NCI-H510A treated with DMSO at 0.1 percent for 48 hours (cell line): ENCODE measurements at regions not wholly inside any gene's neighbourhood (a gene's known extent, or its start where the extent isn't known, plus 50 kb on each side); places are given as distances from the start of the nearest gene placed in this dataset.
A peak's percentile ranks its signal among the peaks of the same experiment; 100 is the strongest.

Experiments used
- DNase-seq: peaks from one replicate; lab custom pipeline; 2025; lab: John Stamatoyannopoulos, UW

DNA sequence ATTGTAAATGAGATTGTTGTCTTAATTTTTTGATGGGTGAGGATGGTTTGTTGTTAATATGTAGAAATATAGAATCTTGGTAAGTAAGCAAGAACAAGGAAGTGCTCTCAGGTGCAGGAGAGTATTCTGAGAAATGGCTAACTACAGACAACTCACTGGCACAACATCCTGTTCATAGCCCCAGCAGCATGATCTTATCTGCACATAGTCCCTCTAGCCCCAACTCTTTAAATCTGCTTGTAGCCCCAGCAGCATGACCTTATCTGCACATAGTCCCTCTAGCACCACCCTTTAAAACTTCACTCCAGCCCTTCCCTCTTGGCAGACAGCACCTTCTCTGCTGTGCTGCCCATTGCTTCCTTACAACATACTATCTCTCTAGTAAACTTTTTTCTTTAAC is 1957.1 kb upstream of the ADGRL3 start:
- no peak for DNase-seq

DNA sequence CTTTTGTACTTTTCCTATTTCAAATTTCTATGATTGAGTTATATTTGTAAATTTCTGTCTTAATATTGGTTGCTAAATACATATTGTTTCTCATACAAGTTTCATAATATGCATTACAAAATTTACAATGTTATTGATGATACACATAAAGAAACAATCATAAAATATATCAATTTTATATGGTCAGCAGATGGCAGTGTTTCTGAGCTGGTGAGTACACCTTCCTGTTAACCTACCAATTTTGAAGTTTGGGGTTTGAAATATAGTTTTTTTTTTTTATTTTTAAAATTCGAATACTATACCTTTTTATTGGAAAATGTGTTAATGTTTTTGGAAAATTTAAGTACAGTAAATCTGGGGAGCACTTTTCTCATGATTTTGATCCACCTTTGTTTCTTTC is 1953.1 kb upstream of the ADGRL3 start:
- peak; percentile 27 for DNase-seq

DNA sequence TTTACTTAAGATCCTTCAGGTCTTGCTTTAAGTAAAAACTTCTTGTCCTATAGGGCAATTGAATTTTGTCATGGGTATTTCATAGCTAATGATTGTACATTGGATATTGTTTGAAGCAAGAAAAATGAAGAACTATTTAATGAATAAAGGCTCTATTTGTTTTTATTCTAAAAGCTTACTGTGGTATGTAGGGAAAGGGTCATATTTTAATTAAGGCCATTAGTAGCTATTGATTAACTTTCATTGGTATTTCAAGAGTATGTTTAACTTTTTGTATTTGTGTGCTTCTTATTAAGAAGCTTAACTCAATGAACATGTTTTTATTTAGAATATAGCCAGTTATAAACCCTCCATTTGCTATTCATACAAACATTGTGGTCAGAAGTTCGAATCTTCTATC is 1951.8 kb upstream of the ADGRL3 start:
- DNase-seq = no peak

DNA sequence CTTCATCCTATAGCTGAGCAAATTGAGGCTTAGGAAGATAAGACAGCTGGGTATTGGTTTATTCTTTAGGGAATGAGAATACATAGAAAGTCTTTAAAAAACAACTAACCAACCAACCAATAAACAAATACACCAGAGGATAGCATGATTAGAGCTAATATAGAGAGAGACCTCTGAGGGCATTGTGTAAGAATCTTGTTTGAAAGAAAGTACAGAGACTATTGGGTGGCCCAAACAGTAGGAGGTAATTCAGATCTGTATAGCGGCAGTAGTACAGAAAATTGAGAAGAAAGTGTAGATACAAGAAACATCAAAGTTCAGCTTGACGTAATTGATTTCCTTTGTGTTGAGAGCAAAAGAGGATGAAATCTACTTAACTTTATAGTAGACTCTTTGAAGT is 1951.0 kb upstream of the ADGRL3 start:
- DNase-seq = no peak

DNA sequence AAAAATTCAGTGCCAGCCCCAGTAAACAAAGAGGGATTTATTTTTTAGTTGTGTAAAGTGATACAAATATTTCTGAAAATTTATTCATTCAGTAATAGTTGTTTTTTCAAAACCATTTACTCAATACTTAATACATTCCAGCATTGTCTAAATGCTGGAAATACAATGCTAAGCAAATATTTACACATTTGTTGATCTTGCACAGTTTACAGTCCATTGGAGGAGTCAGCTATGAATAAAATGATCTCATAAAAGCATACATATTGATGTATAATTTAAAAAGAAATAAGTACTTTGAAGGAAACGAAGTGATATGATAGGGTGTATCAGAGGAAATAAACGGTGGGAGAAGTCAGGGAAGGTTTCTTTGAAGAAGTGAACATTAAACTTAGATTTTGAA is 1942.1 kb upstream of the ADGRL3 start:
- DNase-seq = no peak

DNA sequence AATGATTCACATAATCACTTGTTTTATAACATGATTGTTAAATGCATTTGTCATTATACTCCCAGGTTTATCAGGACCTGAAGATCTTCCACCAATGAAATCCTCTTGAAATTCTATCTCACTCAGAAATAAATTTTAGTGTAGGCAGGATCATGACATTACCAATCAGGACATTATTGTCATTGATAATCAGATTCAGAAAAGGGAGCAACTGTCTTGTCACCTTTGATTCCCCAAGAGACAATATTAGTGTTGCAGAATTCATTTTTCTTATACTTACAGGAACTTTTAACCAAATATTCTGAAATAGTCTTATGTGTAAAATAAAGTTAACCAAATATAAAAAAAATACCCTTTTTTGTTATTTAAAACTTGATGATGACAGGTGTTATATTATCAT is 1892.5 kb upstream of the ADGRL3 start:
- DNase-seq = no peak

DNA sequence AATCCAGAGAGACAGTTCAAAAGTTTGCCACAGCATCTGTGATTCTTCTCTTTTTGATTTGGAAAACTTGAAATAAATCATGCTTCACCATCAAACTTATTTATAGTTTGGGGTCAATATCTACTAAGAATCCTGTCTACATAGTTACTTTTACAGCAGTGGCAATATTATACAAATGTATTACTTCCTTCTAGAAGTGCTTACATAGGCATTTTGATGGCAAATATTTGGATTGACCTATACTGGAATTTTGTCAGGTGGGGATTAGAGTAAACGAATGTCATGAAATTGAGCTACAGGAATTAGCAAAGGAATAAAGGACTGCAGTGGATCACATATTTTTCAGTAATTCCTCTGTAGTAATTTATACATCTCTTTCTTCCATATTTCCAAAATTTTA is 1885.5 kb upstream of the ADGRL3 start:
- DNase-seq = no peak

DNA sequence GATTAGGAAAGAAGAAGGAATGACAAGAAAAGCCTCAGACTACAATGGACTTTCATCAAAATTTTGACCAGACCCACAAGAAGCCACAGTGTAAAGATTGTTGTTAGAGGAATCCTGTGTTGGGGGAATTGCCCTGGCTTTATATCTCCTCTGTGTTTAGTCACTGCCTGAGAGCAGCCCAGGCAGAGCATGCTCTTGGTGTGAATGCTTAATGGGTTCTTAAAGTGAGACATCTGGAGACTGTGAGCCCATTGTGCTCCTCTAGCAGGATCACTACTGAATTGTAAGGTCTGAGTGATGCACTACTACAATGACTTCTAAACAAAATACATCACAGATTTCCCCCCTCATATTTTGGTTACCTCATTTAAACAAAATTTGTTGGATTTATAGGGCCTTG is 1860.5 kb upstream of the ADGRL3 start:
- DNase-seq = no peak

DNA sequence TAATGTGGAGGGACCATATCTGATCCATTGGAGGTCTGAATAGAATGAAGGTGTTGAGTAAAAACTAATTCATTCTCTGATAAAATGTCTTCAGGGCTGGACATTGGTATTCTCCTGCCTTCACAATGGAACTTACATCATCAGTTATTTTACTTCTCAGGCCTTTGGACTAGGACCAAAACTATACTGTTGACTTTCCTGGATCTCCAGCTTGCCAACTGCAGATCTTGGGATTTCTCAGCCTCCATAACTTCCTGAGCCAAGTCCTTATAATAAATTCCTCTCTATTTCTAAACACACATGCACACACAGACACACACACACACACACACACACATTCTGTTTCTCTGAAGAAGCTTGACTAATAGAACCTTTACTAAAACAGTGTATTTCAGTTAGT is 1858.6 kb upstream of the ADGRL3 start:
- no peak for DNase-seq

DNA sequence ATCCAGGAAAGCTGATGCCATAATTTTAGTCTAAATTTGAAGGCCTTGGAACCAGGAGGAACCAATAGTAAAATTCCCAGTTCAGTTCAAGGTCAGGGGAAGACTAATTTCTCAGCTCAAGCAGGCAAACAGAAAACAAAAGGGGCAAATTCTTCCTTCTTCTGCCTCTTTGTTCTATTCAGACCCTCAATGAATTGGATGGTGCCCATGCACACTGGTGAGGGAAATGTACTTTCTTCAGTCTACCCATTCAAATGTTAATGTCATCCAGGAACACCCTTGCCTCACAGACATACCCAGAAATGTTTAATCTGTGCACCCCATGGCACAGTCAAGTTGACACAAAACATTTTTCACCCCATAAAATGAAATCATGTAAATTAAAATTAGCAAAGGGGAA is 1851.2 kb upstream of the ADGRL3 start:
- no peak for DNase-seq

DNA sequence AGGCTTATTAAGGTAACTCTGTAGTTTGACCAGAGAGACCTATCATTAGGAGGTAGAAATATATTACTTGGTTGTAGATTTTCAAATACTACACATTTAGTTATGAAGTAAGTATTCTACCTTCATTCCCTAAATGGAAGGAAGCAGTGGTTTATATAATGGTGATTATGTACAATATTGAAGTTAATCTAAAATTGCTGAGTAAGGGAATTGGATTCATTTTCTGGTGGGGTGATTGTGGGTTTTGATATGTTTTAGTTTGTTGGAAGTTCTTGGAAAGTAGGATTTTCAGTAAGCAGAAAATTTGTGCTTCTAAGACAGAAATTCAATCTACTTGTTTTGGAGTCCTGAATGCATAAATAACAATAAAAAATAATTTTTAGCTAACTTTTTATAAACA is 1830.9 kb upstream of the ADGRL3 start:
- DNase-seq = no peak

DNA sequence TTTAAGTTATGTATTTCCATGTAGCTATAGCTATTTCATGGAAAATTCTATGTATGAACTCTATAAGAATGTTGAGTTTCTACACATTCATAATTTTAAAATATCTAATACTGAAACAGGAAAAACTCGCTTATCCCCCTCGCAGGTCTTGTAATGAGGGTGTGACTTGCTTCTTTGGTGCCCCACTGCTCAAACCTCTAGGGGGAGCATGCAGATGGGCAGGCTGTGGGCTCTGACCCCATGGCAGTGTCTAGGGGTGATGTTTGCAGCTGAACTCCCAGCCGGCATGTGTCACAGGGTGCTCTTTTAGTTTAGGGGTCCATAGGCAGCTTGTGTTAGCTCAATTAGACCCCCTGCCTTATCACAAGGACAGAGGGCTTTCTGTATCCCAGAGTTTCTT is 1825.7 kb upstream of the ADGRL3 start:
- DNase-seq = no peak

DNA sequence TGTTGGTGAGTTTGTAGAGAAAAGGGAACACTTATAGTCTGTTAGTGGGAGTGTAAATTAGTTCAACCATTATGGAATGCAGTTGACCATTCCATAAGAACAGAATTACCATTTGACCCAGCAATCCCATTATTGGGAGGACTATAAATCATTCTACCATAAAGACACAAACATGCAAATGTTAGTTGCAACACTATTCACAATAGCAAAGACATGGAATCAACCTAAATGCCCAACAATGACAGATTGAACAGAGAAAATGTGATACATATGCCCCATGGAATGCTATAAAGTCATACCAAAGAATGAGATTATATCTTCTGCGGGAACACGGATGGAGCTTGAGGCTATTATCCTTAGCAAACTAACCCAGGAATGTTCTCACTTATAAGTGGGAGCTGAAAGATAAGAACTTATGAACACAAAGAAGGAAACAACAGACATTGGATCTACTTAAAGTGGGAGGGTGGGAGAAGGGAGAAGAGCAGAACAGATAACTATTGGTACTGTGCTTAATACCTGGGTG is 1819.2 kb upstream of the ADGRL3 start:
- no peak for DNase-seq

DNA sequence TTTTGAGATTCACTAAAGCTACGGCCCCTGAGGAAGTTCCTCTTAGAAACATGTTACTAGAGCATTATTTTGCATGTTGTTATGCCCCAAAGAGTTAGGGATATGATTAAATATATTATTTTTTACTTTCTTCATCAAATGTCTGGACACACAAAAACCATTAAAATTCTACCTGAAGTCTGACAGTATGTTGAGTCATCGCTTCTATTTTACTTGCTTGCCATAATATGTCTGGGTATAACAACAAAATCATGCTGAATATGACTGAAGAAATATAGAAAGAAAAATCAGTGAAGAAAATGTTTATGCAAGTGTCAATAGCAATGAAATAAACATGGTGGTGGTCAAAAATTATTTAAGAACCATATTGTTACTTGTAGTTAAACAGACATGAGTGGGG is 1818.5 kb upstream of the ADGRL3 start:
- no peak for DNase-seq

DNA sequence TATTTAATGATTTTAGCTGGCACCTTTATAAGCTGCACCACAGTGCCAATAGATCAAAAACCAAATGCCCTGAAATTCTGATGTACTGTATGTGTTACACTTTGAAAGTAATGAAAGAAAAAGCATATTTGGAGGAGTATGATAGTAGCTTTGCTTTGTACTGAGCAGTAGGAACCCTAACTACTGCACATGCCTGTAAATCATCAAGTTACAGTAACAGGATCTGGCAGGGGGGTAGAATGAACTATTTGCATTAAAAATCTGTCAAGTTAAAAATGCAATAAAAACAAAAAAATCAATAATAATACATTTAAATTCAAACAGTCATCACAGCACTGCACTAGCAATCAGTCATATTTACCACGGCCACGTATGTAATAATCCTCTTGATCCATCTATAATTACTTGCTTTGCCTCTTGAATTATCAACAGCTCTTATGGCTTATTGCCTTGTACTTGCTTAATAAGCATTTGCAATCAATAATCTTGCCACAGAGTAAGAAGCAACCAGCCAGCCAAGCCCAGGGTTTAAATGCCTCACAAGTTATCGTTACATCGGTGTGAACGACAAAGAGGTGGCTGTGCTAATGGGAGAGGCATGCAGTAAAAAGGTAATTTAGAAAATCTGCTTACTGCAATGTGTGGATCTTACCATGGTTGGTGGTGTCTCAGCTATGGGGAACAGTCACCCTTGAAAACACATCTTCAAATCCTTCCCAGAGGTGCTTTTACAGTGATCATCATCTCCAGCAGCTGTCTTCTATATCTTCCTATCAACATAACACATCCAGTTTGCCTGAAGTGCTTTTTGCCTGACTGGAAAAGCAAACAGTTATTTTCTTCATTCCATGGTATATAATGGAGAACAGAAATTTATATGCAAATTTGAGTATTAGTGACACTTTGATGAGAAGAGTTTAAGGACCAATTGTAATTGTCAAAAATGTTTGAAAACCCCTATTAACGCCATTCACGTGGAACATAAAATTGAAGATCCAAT is 1812.1 kb upstream of the ADGRL3 start:
- peak; percentile 30 for DNase-seq

DNA sequence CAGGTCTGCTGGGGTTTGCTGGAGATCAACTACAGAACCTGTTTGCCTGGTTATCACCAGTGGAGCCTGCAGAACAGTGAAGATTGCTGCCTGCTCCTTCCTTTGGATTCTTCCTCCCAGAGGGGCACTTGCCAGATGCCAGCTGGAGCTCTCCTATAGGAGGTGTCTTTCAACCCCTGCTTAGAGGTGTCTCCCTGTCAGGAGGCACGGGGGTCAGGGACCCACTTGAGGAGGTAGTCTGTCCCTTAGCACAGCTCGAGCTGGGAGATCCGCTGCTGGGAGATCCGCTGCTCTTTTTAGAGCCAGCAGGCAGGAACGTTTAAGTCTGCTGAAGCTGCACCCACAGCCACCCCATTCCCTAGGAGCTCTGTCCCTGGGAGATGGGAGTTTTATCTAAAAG is 1806.3 kb upstream of the ADGRL3 start:
- DNase-seq = no peak

DNA sequence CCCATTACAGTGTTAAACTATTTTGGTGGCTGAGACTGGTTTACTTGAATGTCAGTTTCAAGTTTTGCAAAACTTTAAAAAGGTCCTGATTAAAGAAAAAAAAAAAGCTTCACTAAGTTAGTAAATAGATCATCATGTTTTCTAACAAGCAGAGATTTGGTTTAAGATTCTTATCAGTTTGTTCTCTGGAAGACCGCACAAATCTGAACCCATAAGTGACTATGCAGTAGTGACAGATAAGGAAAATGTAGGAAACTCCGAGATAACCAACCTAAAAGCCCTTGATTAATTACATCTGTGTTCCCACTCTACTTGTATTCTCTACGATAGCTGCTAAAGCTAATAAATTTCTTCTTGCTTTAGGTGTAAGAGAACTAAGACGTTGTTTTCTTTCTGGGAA is 1799.8 kb upstream of the ADGRL3 start:
- no peak for DNase-seq

DNA sequence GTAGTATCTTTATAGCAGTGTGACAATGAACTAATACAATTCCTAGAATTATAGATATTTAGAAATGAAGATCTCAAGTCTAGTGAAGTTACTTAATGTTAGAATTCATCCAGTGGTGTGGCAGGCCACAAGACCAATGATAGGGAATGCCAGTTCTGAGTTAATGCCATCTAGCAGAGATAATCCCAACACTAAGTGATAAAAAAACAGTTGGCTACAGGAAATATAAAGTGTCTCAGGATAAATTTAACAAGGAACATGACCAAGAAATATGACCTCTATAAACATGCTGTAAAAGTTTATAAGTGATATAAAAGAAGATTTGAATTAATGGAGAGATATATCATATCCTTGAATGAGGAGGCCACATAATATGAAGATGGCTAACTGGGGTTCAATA is 1790.5 kb upstream of the ADGRL3 start:
- DNase-seq = no peak

DNA sequence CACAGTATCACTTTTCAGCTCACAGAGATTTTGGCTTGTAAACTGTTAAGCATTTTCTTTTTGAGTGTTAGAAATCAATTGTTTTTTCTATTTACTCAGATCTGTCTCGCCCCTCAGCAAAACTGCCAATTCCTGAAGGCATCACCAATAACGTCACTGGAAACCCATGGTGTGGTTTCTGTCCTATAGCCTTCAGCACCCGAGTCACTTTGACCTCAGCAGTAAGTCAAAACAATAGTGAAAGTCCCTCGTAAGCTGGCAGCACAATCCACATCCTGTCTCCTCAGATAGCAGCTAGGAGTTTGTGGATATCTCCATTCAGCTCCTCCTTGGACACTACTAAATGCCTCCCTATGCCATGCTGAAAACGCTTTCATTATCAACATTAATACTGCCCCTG is 1787.4 kb upstream of the ADGRL3 start:
- DNase-seq = no peak

DNA sequence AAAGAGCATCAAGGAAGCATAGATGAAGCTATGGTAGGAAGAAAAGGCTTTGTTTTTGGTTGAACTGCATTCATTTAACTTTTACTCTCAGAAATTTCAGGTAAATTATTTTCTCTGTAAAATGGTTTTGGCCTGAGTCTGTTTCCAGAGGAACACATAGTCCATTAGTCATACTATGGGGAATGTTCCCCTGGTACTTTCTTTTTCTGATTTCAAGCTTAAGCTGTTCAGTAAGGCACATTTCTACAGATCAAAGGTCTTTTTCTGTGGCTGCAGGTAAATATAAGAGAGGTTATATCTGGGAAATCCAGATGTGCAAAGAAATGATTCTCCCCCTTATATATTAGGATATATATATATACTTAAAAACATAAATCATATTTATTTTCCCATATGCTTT is 1744.4 kb upstream of the ADGRL3 start:
- no peak for DNase-seq

DNA sequence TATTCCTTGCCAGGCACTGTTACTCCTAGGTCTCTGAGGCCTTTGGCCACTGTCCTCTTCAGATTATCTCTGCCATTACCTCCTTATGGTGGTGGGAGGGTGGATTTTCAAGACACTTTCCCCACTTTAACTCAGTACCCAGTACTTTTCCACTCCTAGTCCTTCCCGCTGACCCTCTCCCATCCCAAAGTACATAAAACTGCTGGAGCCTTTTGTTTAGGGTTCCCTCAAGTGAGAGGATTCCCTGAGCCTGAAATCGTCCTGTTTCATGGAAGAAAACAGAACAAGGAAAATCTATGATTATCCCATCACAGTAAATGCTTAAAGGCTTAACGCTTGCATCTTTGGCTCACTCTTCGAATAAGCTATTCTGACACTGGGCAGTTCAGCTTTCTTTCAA is 1742.5 kb upstream of the ADGRL3 start:
- no peak for DNase-seq

DNA sequence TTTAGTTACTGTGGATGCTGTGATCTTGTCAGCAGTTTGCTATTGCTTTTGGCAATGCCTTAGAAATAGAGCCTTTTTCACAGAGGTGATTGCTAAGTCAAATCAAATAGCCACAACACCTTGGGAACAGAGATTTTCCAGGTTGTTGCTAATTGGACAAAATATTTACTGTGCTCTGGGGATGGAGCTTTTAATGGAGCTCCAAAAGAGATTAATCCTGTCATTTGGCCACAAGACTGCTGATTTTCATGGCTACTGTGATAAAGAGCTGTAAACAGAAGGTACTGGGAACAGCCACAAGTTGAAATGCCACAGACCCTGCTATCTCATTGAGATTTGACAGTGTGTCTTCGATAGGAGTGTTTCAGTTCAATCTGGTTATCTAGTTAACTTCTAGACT is 1715.2 kb upstream of the ADGRL3 start:
- DNase-seq = no peak

DNA sequence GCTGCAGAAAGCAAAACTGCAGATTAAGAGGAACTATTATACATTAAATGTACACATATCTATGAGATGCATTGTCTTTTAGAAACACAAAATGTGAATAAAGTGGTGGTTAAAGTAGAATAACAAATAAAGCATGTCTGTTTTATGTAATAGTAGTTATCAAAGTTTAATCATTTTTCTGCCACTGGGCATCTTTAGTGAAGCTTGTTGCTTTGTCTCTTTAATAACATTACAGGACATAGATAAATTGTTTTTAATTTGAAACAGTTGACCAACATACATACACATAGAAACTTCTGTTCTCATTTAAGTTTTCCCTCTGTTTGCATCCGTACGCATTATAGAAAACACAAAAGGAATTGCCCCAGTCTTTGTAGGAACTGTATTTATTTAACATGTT is 1700.0 kb upstream of the ADGRL3 start:
- DNase-seq = no peak

DNA sequence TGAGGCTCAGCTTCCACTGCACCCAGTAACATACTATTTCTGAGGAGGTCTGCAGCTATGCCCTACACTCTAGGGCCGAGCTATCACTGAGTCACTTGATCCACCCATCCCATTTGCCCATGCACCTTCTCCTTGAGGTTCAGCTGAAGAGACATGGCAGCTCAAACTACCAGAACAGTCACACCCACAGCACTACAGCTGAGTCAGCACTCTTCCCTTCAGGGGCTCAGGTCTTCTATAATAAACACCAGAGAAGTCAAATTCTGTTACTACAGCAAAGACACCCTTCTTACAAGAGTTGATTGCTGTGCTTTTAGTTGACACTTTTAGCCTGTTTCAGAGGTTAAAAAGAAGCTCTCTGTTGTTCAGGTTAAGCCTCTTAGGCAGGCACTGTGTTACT is 1696.4 kb upstream of the ADGRL3 start:
- DNase-seq = no peak
